ENCODE measurements at regions not wholly inside any gene's neighbourhood (a gene's known extent, or its start where the extent isn't known, plus 50 kb on each side); places are given as distances from the start of the nearest gene placed in this dataset.

DNA sequence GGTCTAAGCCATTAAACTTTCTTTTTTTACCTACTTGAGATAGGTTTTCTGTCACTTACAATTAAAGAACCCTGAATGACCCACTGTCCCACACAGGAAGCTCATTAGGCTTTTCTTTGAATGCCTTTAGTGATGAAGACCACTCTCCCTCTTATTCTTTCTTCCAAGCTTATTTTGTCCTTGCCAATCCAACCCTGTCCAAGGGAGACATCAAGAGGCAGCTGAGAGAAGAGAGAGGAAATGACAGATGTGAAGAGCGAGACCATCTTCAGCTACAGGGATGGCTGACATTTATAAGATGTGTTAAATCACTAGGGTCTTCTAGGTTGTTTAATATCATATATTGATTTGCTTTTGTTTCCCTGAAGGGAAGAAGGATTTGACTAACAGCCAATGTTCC lies 133.5 kb downstream of the FAM114A2 start:
- no peaks in the 10 kb centered on the region for H3F3A ChIP-seq (replicated peaks; ENCODE audit: low read depth)
- H3K27me3 Mint-ChIP-seq (ENCODE audit: insufficient read depth, low read depth, poor library complexity), result no peaks in the 10 kb centered on the region
- H3K36me3 ChIP-seq (ENCODE audit: insufficient read depth), result no peaks in the 10 kb centered on the region
- H3K27ac Mint-ChIP-seq, result no peak overlapping the region
- no peaks in the 10 kb centered on the region for H3K36me3 Mint-ChIP-seq (ENCODE audit: low read depth)
- no peaks in the 10 kb centered on the region for H4K20me1 ChIP-seq (replicated peaks; ENCODE audit: insufficient read depth)
- no peak overlapping the region for H2AFZ ChIP-seq
- TF ChIP-seq ZNF331 (CRISPR knock-in tag; IDR thresholded peaks at IDR 0.05; ENCODE audit: low read depth), result no peak
- TF ChIP-seq, protein P1, sequence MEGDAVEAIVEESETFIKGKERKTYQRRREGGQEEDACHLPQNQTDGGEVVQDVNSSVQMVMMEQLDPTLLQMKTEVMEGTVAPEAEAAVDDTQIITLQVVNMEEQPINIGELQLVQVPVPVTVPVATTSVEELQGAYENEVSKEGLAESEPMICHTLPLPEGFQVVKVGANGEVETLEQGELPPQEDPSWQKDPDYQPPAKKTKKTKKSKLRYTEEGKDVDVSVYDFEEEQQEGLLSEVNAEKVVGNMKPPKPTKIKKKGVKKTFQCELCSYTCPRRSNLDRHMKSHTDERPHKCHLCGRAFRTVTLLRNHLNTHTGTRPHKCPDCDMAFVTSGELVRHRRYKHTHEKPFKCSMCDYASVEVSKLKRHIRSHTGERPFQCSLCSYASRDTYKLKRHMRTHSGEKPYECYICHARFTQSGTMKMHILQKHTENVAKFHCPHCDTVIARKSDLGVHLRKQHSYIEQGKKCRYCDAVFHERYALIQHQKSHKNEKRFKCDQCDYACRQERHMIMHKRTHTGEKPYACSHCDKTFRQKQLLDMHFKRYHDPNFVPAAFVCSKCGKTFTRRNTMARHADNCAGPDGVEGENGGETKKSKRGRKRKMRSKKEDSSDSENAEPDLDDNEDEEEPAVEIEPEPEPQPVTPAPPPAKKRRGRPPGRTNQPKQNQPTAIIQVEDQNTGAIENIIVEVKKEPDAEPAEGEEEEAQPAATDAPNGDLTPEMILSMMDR (conservative IDR thresholded peaks at IDR 0.05; ENCODE audit: low read depth in 2 of 2), result peak in 1 of 2 experiments; percentile 43; a peak in 2 of 4 replicates
- no peak overlapping the region for H3K4me3 Mint-ChIP-seq
- H3K27me3 ChIP-seq (ENCODE audit: insufficient read depth), result no peaks in the 10 kb centered on the region
- no peaks in the 10 kb centered on the region for H3K9me3 Mint-ChIP-seq
- H3K79me2 ChIP-seq (replicated peaks; ENCODE audit: insufficient read depth), result no peaks in the 10 kb centered on the region
- H3K9me2 ChIP-seq (ENCODE audit: insufficient read depth), result peaks cover 6% of the 10 kb centered on the region; the same call in 1 of the 2 replicates
- H3K4me1 Mint-ChIP-seq, result no peaks in the 10 kb centered on the region
- no peak overlapping the region for H3K4me2 ChIP-seq
- no peak for DNase-seq (ENCODE audit: low spot score)
- ATAC-seq, result no peak
- no peaks in the 10 kb centered on the region for H3K4me1 ChIP-seq (ENCODE audit: insufficient read depth)
- H3K27ac ChIP-seq (ENCODE audit: low read depth), result no peak overlapping the region
- H3K4me3 ChIP-seq, result no peak overlapping the region

DNA sequence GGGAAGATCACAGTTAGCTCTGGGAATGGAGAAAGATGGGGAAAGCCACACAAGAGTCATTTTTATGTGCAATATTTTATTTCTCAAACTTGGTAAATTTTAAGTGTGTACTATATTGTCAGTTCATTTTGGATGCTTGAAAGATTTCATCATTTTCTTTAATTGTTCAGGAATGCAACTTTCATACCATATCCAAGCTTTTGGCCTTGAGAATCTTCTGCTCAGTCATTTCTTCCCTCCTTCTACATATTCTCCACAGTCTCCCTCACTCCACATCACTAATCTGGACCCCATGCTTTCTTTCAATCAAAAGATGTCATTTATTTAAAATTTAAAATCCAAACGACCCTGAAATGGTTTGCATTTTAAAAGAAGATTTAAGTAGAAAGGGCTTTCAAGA lies 135.4 kb downstream of the FAM114A2 start:
- no peaks in the 10 kb centered on the region for H3K27me3 ChIP-seq (ENCODE audit: insufficient read depth)
- H2AFZ ChIP-seq, result no peak overlapping the region
- no peak overlapping the region for H3K4me3 ChIP-seq
- no peaks in the 10 kb centered on the region for H3K36me3 ChIP-seq (ENCODE audit: insufficient read depth)
- no peak for DNase-seq (ENCODE audit: low spot score)
- no peaks in the 10 kb centered on the region for H3K79me2 ChIP-seq (replicated peaks; ENCODE audit: insufficient read depth)
- no peak for ATAC-seq
- Mint-ChIP-seq H3K36me3 (ENCODE audit: low read depth) (no peaks in the 10 kb centered on the region), H3K4me3 (no peak overlapping the region), H3K4me1 (no peaks in the 10 kb centered on the region), H3K27me3 (ENCODE audit: insufficient read depth, low read depth, poor library complexity) (no peaks in the 10 kb centered on the region), H3K9me3 (no peaks in the 10 kb centered on the region), H3K27ac (no peak overlapping the region)
- H3F3A ChIP-seq (replicated peaks; ENCODE audit: low read depth), result no peaks in the 10 kb centered on the region
- peaks cover 6% of the 10 kb centered on the region; the same call in 1 of the 2 replicates for H3K9me2 ChIP-seq (ENCODE audit: insufficient read depth)
- no peak overlapping the region for H3K4me2 ChIP-seq
- H3K27ac ChIP-seq (ENCODE audit: low read depth), result no peak overlapping the region
- no peaks in the 10 kb centered on the region for H4K20me1 ChIP-seq (replicated peaks; ENCODE audit: insufficient read depth)
- no peaks in the 10 kb centered on the region for H3K4me1 ChIP-seq (ENCODE audit: insufficient read depth)
- TF ChIP-seq EZH2 (IDR thresholded peaks at IDR 0.05; ENCODE audit: low read depth, unreplicated experiment) (no peak), STAT1 (IDR thresholded peaks at IDR 0.05; ENCODE audit: unreplicated experiment) (no peak), NANOG (IDR thresholded peaks at IDR 0.05; ENCODE audit: borderline replicate concordance) (no peak), ZNF331 (CRISPR knock-in tag; IDR thresholded peaks at IDR 0.05; ENCODE audit: low read depth) (no peak)
- TF ChIP-seq, protein P1 (conservative IDR thresholded peaks at IDR 0.05; ENCODE audit: low read depth in 2 of 2), result no peak
- TF ChIP-seq, protein P2, sequence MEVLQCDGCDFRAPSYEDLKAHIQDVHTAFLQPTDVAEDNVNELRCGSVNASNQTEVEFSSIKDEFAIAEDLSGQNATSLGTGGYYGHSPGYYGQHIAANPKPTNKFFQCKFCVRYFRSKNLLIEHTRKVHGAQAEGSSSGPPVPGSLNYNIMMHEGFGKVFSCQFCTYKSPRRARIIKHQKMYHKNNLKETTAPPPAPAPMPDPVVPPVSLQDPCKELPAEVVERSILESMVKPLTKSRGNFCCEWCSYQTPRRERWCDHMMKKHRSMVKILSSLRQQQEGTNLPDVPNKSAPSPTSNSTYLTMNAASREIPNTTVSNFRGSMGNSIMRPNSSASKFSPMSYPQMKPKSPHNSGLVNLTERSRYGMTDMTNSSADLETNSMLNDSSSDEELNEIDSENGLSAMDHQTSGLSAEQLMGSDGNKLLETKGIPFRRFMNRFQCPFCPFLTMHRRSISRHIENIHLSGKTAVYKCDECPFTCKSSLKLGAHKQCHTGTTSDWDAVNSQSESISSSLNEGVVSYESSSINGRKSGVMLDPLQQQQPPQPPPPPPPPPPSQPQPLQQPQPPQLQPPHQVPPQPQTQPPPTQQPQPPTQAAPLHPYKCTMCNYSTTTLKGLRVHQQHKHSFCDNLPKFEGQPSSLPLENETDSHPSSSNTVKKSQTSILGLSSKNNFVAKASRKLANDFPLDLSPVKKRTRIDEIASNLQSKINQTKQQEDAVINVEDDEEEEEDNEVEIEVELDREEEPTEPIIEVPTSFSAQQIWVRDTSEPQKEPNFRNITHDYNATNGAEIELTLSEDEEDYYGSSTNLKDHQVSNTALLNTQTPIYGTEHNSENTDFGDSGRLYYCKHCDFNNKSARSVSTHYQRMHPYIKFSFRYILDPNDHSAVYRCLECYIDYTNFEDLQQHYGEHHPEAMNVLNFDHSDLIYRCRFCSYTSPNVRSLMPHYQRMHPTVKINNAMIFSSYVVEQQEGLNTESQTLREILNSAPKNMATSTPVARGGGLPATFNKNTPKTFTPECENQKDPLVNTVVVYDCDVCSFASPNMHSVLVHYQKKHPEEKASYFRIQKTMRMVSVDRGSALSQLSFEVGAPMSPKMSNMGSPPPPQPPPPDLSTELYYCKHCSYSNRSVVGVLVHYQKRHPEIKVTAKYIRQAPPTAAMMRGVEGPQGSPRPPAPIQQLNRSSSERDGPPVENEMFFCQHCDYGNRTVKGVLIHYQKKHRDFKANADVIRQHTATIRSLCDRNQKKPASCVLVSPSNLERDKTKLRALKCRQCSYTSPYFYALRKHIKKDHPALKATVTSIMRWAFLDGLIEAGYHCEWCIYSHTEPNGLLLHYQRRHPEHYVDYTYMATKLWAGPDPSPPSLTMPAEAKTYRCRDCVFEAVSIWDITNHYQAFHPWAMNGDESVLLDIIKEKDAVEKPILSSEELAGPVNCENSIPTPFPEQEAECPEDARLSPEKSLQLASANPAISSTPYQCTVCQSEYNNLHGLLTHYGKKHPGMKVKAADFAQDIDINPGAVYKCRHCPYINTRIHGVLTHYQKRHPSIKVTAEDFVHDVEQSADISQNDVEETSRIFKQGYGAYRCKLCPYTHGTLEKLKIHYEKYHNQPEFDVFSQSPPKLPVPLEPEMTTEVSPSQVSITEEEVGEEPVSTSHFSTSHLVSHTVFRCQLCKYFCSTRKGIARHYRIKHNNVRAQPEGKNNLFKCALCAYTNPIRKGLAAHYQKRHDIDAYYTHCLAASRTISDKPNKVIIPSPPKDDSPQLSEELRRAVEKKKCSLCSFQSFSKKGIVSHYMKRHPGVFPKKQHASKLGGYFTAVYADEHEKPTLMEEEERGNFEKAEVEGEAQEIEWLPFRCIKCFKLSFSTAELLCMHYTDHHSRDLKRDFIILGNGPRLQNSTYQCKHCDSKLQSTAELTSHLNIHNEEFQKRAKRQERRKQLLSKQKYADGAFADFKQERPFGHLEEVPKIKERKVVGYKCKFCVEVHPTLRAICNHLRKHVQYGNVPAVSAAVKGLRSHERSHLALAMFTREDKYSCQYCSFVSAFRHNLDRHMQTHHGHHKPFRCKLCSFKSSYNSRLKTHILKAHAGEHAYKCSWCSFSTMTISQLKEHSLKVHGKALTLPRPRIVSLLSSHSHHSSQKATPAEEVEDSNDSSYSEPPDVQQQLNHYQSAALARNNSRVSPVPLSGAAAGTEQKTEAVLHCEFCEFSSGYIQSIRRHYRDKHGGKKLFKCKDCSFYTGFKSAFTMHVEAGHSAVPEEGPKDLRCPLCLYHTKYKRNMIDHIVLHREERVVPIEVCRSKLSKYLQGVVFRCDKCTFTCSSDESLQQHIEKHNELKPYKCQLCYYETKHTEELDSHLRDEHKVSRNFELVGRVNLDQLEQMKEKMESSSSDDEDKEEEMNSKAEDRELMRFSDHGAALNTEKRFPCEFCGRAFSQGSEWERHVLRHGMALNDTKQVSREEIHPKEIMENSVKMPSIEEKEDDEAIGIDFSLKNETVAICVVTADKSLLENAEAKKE (CRISPR knock-in tag; IDR thresholded peaks at IDR 0.05), result no peak
- TF ChIP-seq, protein P3, sequence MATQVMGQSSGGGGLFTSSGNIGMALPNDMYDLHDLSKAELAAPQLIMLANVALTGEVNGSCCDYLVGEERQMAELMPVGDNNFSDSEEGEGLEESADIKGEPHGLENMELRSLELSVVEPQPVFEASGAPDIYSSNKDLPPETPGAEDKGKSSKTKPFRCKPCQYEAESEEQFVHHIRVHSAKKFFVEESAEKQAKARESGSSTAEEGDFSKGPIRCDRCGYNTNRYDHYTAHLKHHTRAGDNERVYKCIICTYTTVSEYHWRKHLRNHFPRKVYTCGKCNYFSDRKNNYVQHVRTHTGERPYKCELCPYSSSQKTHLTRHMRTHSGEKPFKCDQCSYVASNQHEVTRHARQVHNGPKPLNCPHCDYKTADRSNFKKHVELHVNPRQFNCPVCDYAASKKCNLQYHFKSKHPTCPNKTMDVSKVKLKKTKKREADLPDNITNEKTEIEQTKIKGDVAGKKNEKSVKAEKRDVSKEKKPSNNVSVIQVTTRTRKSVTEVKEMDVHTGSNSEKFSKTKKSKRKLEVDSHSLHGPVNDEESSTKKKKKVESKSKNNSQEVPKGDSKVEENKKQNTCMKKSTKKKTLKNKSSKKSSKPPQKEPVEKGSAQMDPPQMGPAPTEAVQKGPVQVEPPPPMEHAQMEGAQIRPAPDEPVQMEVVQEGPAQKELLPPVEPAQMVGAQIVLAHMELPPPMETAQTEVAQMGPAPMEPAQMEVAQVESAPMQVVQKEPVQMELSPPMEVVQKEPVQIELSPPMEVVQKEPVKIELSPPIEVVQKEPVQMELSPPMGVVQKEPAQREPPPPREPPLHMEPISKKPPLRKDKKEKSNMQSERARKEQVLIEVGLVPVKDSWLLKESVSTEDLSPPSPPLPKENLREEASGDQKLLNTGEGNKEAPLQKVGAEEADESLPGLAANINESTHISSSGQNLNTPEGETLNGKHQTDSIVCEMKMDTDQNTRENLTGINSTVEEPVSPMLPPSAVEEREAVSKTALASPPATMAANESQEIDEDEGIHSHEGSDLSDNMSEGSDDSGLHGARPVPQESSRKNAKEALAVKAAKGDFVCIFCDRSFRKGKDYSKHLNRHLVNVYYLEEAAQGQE (IDR thresholded peaks at IDR 0.05; ENCODE audit: unreplicated experiment), result no peak

Measured in GM23338 (cell line).